ENCODE measurements at regions not wholly inside any gene's neighbourhood (a gene's known extent, or its start where the extent isn't known, plus 50 kb on each side); places are given as distances from the start of the nearest gene placed in this dataset.

DNA sequence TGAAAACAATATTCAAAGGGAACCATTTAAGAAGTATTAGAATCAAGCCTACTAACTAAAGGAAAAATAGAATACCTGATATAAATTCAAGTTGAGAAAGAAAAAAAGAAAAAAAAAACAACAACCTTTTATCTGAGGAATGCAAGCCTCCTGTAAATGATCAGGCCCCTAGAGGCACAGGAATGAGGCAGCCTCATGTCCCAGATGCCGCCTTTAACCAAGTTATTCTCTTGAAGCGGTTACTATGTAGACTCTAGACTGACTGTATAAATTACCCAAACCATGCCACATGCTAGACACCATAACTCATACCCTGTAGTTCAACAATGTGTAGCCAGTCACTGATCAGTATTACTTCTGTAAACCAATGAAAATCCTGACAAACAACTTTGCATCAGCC, 929.6 kb downstream of the TAF11L14 start:
- Histone ChIP-seq H3K79me1 (ENCODE audit: low read depth, low read length) (no peaks in the 10 kb centered on the region), H3K27ac (ENCODE audit: low read depth, low read length) (no peak overlapping the region), H3K4me2 (ENCODE audit: insufficient read depth in 1 of 2, low read depth in 2 of 2, low read length in 2 of 2) (no peak overlapping the region), H3K4me3 (ENCODE audit: extremely low read depth in 1 of 4, insufficient read depth in 2 of 4, low read depth in 3 of 4, low read length in 4 of 4) (no peak overlapping the region), H2BK120ac (replicated peaks; ENCODE audit: low read depth, low read length) (no peak overlapping the region), H4K5ac (ENCODE audit: insufficient read length, low read depth, low read length) (no peak overlapping the region), H3K36me3 (ENCODE audit: control insufficient read depth in 2 of 4, insufficient read depth in 4 of 4, low read length in 3 of 4) (no peaks in the 10 kb centered on the region), H4K20me1 (replicated peaks in 1 of 2; ENCODE audit: control insufficient read depth in 1 of 2, insufficient read depth in 2 of 2, low read length in 2 of 2) (no peaks in the 10 kb centered on the region), H2BK12ac (ENCODE audit: low read depth, low read length) (no peak overlapping the region), H2BK5ac (ENCODE audit: low read depth, low read length) (no peak overlapping the region), H3K9ac (replicated peaks in 1 of 4; ENCODE audit: extremely low read depth in 1 of 4, low read depth in 3 of 4, low read length in 3 of 4) (no peak overlapping the region), H3K18ac (ENCODE audit: extremely low read depth, low read length) (no peak overlapping the region), H3K56ac (replicated peaks; ENCODE audit: insufficient read length, low read depth, low read length) (no peak overlapping the region), H4K8ac (ENCODE audit: extremely low read depth, insufficient read depth, low read length) (no peak overlapping the region), H2AFZ (ENCODE audit: low read length) (no peak overlapping the region; the same call in 1 of the 2 replicates), H3K9me3 (ENCODE audit: insufficient read depth in 2 of 2, low read depth in 1 of 2, low read length in 1 of 2) (no peaks in the 10 kb centered on the region), H3K27me3 (replicated peaks in 1 of 4; ENCODE audit: control insufficient read depth in 3 of 4, extremely low read depth in 1 of 4, insufficient read depth in 3 of 4, low read length in 3 of 4) (no peaks in the 10 kb centered on the region), H2AK5ac (ENCODE audit: low read depth, low read length) (no peak overlapping the region), H2BK15ac (ENCODE audit: low read length) (no peak overlapping the region), H3K4me1 (replicated peaks in 1 of 4; ENCODE audit: control insufficient read depth in 3 of 4, insufficient read depth in 4 of 4, low read length in 3 of 4) (peaks cover 0 to 3% (median 0%) of the 10 kb centered on the region in 4 experiments; a peak in 1 of 7 replicates), H2BK20ac (ENCODE audit: low read length) (no peak overlapping the region), H4K91ac (replicated peaks; ENCODE audit: insufficient read length, low read length) (no peak overlapping the region), H3K4ac (replicated peaks; ENCODE audit: insufficient read length, low read depth, low read length) (no peak overlapping the region), H3K14ac (ENCODE audit: insufficient read length) (no peak overlapping the region), H3K23me2 (ENCODE audit: low read depth, low read length) (no peaks in the 10 kb centered on the region), H3K79me2 (ENCODE audit: control insufficient read depth in 1 of 2, insufficient read depth in 2 of 2, low read length in 2 of 2) (no peaks in the 10 kb centered on the region), H3K23ac (ENCODE audit: insufficient read length) (no peak overlapping the region)
- FAIRE-seq (no peak), DNase-seq (ENCODE audit: low read depth in 1 of 2, low spot score in 2 of 2) (no peak)
- CTCF ChIA-PET (ENCODE audit: partially characterized antibody) = interaction anchor here (1.1 kb wide), 1 partner anchor 11 kb away, joined by 5 read pairs; no protein-coding TSS in a partner anchor
- POLR2A ChIA-PET (ENCODE audit: partially characterized antibody) = interaction anchor here (1.0 kb wide), 1 partner anchor 10 kb away, joined by 3 read pairs; no protein-coding TSS in a partner anchor
- WGBS, 2 experiments (ENCODE audit: extremely low coverage in 1 of 2, insufficient coverage in 1 of 2, insufficient read length in 1 of 2, insufficient replicate concordance in 2 of 2, low coverage in 1 of 2, low lambda C conversion rate in 2 of 2, missing lambda C conversion rate in 1 of 2) = 93% methylated on average over 2 of the region's 2 CpGs; no CpG with 5 or more reads in 1 of the 2 experiments
- no peak for TF ChIP-seq NRF1 (IDR thresholded peaks at IDR 0.05; ENCODE audit: low read depth, low read length)
- TF ChIP-seq SUZ12 (IDR thresholded peaks at IDR 0.05; ENCODE audit: low read length) = no peak
- no peak for TF ChIP-seq EZH2 (IDR thresholded peaks at IDR 0.05; ENCODE audit: low read depth, low read length, severe bottlenecking)
- TF ChIP-seq TAF7 (optimal IDR thresholded peaks at IDR 0.05; ENCODE audit: borderline replicate concordance, low read depth, low read length) = no peak
- TF ChIP-seq, protein P1, sequence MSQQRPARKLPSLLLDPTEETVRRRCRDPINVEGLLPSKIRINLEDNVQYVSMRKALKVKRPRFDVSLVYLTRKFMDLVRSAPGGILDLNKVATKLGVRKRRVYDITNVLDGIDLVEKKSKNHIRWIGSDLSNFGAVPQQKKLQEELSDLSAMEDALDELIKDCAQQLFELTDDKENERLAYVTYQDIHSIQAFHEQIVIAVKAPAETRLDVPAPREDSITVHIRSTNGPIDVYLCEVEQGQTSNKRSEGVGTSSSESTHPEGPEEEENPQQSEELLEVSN (IDR thresholded peaks at IDR 0.05) = peak; percentile 52; the same call in 1 of the 2 replicates
- no peak for TF ChIP-seq CEBPB (IDR thresholded peaks at IDR 0.05; ENCODE audit: low read depth, low read length)

Measured in H1 (cell line).